Stimulated activated CD4-positive, alpha-beta T cell treated with anti-CD3 and anti-CD28 coated beads, TNF-alpha, amount 100 ng/mL, for 4 hours (primary cell): ENCODE measurements at regions not wholly inside any gene's neighbourhood (a gene's known extent, or its start where the extent isn't known, plus 50 kb on each side); places are given as distances from the start of the nearest gene placed in this dataset.

Experiments
- DNase-seq, 3 experiments: peaks; one replicate each; pipeline ENCODE4 v3.0.0-alpha.2; 2020; ENCODE audit warnings: low read depth in 3 of 3

DNA sequence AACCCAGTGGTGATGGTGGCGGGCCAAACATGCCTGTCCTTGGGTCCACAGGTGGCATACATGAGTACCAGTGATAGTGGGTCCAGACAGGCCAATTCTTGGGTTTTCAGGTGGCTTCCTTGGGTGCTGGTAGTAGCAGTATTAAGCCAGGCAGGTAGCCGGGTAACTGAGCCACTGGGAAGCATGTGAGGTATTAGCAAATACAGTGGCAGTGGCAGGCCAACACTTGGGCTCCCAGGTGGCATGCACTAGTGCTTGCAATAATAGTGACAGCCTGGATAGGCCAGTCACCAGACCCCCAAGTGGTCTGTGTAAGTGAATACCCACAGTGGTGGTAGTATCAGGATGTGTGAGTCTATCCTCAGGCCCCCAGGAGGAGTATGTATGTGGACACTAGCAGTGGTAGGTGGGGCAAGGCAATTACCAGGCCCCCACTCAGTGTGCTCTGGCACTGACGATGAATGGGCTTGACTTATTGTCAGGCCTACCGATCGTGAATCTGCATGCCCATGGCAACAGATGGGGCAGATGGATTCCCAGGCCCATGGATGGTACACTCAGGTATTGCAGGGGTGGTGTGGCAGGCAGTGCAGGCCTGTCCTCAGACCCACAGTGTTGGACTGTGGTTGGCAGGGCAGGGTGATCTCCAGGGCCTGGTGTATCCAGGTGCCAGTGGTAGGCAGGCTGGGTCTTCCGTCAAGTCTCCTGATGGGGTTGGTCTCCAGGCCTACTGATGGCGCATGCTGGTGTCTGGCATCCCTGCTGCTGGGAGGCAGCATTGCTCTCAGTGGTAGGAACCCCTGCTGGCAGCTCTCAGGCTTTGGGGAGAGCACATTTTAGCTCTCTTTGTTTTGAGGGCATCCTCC is 840.7 kb downstream of the FAM181B start:
- DNase-seq = no peak

- no peak for DNase-seq
Measured at GRCh38 chr11:81888391-81888790, 845.3 kb downstream of the FAM181B start.

- no peak for DNase-seq
Measured at GRCh38 chr11:81887671-81888070, 846.0 kb downstream of the FAM181B start.

DNA sequence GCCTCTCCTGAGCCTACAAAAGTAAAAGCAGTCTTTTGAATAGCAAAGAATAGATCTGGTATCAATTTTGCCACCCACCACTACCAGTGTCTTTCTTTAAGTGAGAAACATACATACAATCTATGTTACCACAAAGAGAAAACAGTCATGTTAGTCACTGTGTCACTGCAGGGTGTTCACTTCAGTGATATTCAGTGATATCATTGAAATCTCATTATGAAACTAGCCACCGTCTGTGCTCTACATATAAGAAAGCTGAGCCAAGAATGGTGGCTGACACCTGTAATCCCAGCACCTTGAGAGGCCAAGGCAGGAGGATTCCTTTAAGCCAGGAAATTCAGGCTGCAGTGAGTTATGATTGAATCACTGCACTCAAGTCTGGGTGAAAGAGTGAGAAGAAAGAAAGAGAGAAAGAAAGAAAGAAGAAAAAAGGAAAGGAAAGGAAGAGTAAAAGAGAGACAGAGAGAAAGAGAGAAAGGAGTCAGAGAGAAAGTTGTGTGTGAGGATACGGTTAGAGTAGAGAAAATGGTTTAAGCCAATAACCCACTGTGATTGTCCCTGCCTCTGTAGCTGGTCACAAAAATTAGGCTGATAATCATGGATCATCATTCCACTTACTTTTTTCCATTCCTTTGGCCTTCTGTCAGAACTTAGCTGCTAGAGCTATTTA is 847.1 kb downstream of the FAM181B start:
- no peak for DNase-seq

DNA sequence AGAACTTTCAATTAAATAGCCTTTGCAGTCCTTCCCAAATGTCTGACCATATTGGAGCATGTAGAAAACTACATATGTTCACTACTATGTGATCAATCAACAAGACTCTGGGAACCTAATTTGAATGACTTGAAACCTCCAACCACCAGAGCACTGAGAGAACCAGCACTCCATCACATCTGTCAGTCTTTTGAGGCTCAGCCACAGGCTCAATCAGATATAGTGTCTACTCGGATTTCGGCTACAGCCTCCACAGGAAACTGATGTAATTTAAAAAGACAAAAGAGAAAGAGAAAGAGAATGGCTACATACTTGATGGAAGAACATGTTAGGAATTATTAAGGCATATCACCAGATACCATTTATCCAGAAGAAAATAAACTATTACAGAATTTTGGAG is 859.0 kb downstream of the FAM181B start:
- DNase-seq = no peak

GRCh38 chr11:81870815-81871214 is 862.8 kb downstream of the FAM181B start:
- no peak for DNase-seq

DNA sequence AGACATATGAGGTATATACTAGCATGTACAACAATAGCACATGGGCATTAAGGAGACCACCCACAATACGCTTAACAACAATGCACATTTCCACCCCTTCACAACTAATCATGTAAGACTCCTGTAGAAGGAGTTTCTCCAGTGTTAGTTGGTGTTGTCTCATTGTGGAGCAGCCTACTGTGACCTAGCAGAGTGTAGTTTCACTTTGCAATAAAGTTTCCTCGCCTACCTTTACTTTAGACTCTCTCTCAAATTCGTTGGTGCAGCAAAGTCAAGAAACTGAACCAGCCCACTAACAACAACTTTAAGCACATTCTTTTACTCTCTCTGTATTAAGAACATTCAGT is 863.6 kb downstream of the FAM181B start:
- no peak for DNase-seq

DNA sequence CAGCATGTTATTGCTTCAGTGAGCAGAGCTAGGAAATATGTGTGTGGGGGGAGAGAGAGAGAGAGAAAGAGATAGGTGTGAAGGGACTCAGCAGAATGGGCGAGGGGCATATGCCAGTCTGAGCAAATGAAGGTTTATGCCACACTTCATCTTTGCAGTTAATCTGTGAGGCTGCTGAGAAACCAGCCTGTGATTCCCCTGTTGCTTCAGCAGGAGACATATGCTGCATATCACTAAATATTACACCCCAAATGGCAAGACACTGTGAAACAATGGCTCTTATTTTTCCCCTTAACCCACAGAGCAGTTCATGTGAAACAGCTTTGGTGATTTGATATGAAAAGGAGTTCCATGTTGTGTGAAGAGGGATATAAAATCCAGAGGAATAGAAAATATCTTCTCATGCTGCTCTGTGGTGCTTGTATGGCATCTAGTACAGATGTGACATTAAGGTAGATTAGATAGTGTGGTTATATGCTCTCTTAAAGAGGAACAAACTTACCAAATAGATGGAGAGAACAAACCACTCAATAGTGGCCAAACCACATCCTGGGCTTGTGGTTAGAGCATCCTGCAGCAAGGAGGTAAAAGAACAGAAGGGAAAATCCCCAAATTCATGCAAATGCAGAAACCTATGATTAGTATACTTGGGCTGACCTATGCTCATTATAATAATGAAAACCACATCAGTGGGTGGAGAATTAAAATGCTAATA is 864.2 kb downstream of the FAM181B start:
- peak; percentile 21 to 63 (median 29) for DNase-seq

DNA sequence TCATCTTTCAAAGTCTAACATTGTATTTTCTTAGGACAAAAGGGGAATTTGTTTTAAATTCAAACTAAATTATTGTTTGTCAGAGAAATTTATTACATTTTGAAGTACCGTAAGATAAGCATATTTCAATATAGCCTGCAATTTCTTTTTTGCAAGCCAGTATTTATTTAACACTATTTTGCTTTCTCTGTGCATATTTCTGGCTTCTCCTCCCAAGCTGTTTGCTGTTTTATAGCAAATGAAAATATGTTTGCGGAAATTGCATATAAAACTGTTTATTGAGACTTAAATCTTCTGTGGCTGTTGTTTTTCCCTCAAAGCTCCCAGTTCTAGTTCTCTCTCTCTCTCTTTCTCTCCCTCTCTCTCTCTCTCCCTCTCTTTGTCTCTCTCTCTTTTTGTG is 866.8 kb downstream of the FAM181B start:
- no peak for DNase-seq

GRCh38 chr11:81857386-81857785 is 876.3 kb downstream of the FAM181B start:
- no peak for DNase-seq

DNA sequence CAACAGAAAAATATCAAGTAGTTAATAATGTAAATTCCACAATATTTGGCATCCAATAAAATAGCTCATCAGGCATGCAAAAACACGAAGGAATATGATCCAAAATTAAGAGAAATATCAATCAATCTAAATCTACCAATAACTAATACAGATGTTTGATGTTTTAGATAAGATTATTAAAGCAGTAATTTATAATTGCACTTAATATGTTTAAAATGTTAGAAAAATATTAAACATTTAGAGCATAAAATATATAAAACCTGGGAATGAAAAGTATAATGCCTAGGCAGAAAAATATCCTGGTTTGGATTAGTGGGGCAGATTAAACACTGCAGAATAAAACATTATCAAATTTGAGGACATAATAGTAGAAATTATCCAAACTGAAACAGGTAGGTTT is 879.9 kb downstream of the FAM181B start:
- DNase-seq = no peak

GRCh38 chr11:81852896-81853295 is 880.8 kb downstream of the FAM181B start:
- no peak for DNase-seq

GRCh38 chr11:81840380-81840779 is 893.3 kb downstream of the FAM181B start:
- DNase-seq = no peak

- DNase-seq = no peak
Measured at GRCh38 chr11:81839976-81840375, 893.7 kb downstream of the FAM181B start.

GRCh38 chr11:81839016-81839415 is 894.6 kb downstream of the FAM181B start:
- no peak for DNase-seq

DNA sequence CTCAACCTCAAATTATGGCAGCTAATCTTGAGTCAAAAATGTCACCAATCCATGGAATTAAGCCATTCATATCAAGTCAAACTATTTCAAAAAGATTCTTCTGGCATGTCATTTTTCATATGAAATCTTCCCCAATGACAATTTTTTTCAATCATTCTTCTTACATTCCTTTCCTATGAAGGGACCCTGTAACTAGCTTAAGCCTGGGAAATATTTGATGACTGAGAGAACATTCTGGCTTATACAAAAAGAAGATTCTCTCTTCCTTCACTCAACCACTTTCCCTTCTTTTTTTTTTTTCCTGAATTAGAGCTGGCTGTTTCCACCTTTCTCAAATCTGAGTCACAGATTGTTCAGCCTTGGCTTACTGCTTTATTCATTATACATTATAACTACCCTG is 903.7 kb downstream of the FAM181B start:
- DNase-seq = no peak

GRCh38 chr11:81825346-81825745 is 908.3 kb downstream of the FAM181B start:
- DNase-seq = no peak

DNA sequence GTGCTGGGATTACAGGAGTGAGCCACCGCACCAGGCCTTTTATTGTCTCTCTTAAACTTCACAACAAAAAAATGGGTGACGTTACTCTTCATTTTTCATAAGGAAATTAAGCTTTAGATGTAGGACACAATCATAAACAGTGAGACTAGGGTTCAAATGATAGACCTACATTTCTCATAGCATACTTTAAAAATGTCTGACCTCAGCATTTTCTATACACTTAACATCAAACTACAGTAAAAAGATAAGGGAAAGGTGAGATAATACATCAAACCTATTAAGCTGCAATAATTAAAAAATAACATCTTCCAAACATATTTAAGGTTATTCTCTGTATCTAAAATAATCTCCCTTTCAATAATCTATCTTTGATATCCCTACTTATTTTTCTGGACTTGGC is 914.2 kb downstream of the FAM181B start:
- no peak for DNase-seq

- DNase-seq = no peak
Measured at GRCh38 chr11:81804858-81805257, 928.8 kb downstream of the FAM181B start.

DNA sequence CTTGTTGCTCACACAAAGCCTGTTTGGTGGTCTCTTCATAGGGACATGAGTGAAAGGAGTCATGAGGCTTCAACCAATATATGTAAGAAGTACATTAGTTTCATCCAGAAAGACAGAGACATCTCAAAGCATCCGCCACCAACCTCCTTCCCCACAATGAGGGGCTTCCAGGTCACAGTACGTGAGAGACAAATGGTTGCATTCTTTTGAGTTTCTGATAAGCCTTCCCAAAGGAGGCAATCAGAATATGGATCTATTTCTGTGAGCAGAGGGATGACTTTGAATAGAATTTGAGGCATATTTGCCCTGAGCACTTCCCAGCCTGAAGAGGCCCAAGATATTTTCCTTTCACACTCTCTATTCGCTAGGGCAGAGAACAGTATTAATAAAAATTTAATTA is 931.1 kb downstream of the FAM181B start:
- no peak for DNase-seq

DNA sequence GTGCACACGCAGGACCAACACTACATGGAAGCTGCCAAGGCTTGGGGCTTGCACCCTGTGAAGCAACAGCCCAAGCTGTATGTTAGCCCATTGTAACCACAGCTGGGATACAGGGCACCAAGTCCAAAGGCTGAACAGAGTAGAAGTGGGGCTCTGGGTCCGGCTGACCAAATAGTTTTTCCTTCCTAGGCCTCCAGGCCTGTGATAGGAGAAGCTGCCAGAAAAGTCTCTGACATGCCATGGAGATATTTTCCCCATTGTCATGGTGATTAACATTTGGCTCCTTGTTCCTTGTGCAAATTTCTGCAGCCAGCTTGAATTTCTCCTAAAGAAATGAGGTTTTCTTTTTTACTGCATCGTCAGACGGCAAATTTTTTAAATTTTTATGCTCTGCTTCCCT is 941.2 kb downstream of the FAM181B start:
- DNase-seq = no peak

GRCh38 chr11:81787584-81788049 is 946.0 kb downstream of the FAM181B start:
- DNase-seq = no peak

- no peak for DNase-seq
Measured at GRCh38 chr11:81772166-81772565, 961.5 kb downstream of the FAM181B start.
